RWPE2 (cell line): ENCODE measurements at regions not wholly inside any gene's neighbourhood (a gene's known extent, or its start where the extent isn't known, plus 50 kb on each side); places are given as distances from the start of the nearest gene placed in this dataset.
"Not testable (repeated sequence)": the region's sequence is repeated elsewhere in the genome, so short reads cannot be mapped to it uniquely, and the experiment has no call there.

ENCODE experiments used
- ATAC-seq: fragments of 200-7000 bp; cut with Tn5 transposase; 3 replicates; pipeline ENCODE4 v1.9.1; 2021; ENCODE audit warnings: low read depth
- DNase-seq: peaks from one replicate; pipeline ENCODE4 v3.0.0-alpha.2; 2020; ENCODE audit warnings: low spot score
- H3K27ac ChIP-seq: fragments of 450-650 bp; 2 replicates; pipeline ENCODE4 v1.5.1; 2017; ENCODE audit warnings: mild to moderate bottlenecking; ENCODE audit not compliant: poor library complexity, severe bottlenecking
- H3K27me3 ChIP-seq: fragments of 250-450 bp; sonication (Bioruptor Pico); 2 replicates; pipeline ENCODE4 v1.5.1; 2021; ENCODE audit warnings: mild to moderate bottlenecking, moderate library complexity; ENCODE audit not compliant: insufficient read depth, poor library complexity, severe bottlenecking
- H3K36me3 ChIP-seq: fragments of 250-450 bp; sonication (Bioruptor Pico); 2 replicates; pipeline ENCODE4 v1.5.1; 2020; ENCODE audit warnings: low read depth, mild to moderate bottlenecking, moderate library complexity
- H3K4me1 ChIP-seq: fragments of 250-450 bp; sonication (Bioruptor Pico); 2 replicates; pipeline ENCODE4 v1.5.1; 2021; ENCODE audit warnings: mild to moderate bottlenecking, moderate library complexity; ENCODE audit not compliant: insufficient read depth, poor library complexity, severe bottlenecking
- H3K4me3 ChIP-seq: fragments of 250-450 bp; sonication (Bioruptor Pico); 2 replicates; pipeline ENCODE4 v1.5.1; 2021; ENCODE audit warnings: mild to moderate bottlenecking, moderate library complexity; ENCODE audit not compliant: severe bottlenecking
- H3K9me3 ChIP-seq: fragments of 250-450 bp; sonication (Bioruptor Pico); 2 replicates; pipeline ENCODE4 v1.5.1; 2021; ENCODE audit warnings: mild to moderate bottlenecking, moderate library complexity; ENCODE audit not compliant: severe bottlenecking
- TF ChIP-seq, protein P1 (sequence below): fragments of 450-650 bp; IDR thresholded peaks from one replicate; pipeline ENCODE4 v1.5.1; 2017; ENCODE audit warnings: mild to moderate bottlenecking, moderate library complexity; ENCODE audit not compliant: poor library complexity, severe bottlenecking

DNA sequence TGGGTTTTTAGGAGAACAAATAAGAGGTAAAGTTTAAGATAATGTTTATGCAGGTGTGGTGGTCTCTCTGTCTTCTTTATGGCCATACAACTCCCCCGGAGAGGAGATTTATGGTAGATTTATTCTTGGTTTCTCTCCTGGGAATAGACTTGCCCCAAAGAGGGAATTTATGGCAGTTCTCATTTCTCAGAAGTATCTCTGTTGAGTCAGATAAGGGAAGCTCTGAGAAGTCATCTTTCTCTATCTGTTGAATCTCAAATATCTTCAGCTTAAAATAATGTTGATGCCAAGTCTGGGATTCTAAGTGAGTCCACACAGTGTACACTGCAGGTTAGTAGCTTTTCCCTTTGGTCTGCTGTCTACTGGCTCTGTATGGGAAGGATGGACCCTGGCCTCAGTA, 276.4 kb upstream of the PLET1 start:
- DNase-seq (no peak), ATAC-seq (no peak)
- Histone ChIP-seq H3K27ac (no peak overlapping the region), H3K27me3 (no peaks in the 10 kb centered on the region), H3K36me3 (no peaks in the 10 kb centered on the region), H3K4me3 (no peak overlapping the region), H3K4me1 (peaks cover 10% of the 10 kb centered on the region), H3K9me3 (no peaks in the 10 kb centered on the region)
- TF ChIP-seq, protein P1, sequence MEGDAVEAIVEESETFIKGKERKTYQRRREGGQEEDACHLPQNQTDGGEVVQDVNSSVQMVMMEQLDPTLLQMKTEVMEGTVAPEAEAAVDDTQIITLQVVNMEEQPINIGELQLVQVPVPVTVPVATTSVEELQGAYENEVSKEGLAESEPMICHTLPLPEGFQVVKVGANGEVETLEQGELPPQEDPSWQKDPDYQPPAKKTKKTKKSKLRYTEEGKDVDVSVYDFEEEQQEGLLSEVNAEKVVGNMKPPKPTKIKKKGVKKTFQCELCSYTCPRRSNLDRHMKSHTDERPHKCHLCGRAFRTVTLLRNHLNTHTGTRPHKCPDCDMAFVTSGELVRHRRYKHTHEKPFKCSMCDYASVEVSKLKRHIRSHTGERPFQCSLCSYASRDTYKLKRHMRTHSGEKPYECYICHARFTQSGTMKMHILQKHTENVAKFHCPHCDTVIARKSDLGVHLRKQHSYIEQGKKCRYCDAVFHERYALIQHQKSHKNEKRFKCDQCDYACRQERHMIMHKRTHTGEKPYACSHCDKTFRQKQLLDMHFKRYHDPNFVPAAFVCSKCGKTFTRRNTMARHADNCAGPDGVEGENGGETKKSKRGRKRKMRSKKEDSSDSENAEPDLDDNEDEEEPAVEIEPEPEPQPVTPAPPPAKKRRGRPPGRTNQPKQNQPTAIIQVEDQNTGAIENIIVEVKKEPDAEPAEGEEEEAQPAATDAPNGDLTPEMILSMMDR = no peak

DNA sequence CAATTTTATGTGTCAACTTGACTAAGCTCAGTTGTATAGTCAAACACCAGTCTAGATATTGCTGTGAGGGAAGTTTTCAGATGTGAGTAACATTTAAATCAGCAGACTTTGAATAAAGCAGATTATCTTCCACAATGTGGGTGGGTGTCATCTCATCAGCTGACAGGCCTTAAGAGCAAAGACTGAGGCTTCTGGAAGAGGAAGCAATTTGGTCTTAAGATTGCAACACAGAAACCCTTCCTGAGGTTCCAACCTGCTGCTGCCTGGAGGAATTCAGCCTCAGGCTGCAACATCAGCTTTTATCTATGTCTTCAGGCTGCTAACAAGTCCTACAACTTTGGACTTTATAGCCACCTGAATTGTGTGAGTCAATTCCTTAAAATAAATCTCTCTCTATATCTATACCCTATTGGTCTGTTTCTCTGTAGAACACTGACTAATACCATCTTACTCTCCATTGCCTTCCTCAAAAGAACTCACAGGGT, 277.2 kb upstream of the PLET1 start:
- H3K27ac ChIP-seq = no peak overlapping the region
- DNase-seq = no peak
- TF ChIP-seq, protein P1 = no peak
- no peaks in the 10 kb centered on the region for H3K36me3 ChIP-seq
- ATAC-seq = peak; percentile 87
- no peak overlapping the region for H3K4me3 ChIP-seq
- H3K27me3 ChIP-seq = no peaks in the 10 kb centered on the region
- peaks cover 10% of the 10 kb centered on the region for H3K4me1 ChIP-seq
- H3K9me3 ChIP-seq = no peaks in the 10 kb centered on the region

DNA sequence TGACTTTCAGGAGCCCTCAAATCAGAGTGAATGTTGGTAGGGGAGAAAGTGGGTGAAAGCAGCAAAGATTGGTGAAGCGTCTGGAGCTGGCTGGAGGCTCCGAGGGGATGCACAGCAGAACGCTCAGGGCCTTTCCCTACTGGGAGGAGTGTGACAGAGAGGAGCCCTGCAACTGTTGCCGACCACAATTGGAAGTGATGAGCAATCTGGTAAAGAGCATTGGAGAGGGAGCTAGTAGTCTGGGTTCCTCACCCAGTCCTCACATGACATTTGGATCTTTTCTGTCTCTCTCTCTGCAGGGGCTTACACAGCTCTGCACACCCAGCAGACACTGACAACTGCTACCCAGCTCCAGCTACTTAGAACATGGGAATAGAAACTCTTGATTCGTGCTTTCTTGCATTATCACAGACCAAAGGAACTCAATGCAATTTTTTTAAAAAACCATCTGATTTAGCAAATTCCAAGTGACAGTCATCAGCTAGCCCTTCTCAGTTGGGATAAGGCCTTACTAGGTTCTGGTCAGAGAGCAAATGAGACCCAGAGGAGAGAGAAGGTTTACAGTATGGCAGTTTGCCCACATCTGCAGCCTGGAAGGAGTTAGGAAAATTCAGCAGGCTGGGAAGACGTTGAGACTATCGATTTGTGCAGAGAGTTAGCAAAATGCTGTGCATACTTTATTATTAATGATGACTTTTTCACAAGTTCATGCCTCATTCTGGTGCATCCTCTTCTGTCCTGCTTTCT, 278.0 kb upstream of the PLET1 start:
- Histone ChIP-seq H3K27me3 (no peaks in the 10 kb centered on the region), H3K27ac (no peak overlapping the region), H3K4me1 (peaks cover 10% of the 10 kb centered on the region), H3K36me3 (no peaks in the 10 kb centered on the region), H3K4me3 (no peak overlapping the region), H3K9me3 (no peaks in the 10 kb centered on the region)
- TF ChIP-seq, protein P1 = no peak
- DNase-seq = no peak
- no peak for ATAC-seq

DNA sequence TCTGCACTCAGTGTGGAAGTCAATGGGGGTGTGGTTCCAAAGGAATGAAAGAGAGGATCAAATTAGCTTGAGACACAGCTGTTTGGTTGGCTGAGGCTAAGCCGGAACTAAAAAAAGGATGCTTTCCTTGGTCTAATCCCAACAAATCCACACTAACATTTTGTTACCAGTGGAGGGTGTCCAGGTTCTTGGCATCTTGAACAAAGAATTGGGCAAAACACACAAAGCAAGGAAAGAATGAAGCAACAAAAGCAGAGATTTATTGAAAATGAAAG, 278.6 kb upstream of the PLET1 start:
- H3K9me3 ChIP-seq, H3K4me3 ChIP-seq, ATAC-seq, H3K27ac ChIP-seq, H3K27me3 ChIP-seq, H3K36me3 ChIP-seq, DNase-seq: not testable (repeated sequence)
- peaks cover 10% of the 10 kb centered on the region for H3K4me1 ChIP-seq

DNA sequence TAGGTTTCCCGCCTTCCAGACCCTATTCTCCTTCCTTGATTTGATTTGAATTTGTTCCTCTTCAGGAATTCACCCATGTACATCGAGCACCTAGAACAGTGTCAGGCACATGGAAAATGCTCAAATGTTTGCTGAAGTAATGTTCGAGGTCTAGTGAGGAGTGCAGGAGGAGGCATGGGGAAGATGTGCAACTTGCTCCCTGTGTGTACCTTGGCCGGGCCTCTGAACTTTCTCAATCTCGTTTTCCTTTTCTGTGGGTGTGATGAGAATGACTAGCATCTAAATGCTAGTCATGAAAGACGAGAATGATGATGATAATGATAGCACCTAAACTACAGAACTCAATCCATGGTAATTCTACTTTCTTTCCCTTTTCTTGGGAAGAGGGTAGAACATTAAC, 279.1 kb upstream of the PLET1 start:
- TF ChIP-seq, protein P1 = no peak
- no peak for DNase-seq
- Histone ChIP-seq H3K4me1 (peaks cover 10% of the 10 kb centered on the region), H3K27me3 (no peaks in the 10 kb centered on the region), H3K27ac (no peak overlapping the region), H3K36me3 (no peaks in the 10 kb centered on the region), H3K4me3 (no peak overlapping the region), H3K9me3 (no peaks in the 10 kb centered on the region)
- ATAC-seq = no peak
